ENCODE measurements at regions not wholly inside any gene's neighbourhood (a gene's known extent, or its start where the extent isn't known, plus 50 kb on each side); places are given as distances from the start of the nearest gene placed in this dataset.

- no peak for DNase-seq (ENCODE audit: low read depth)
- Histone ChIP-seq H3K27me3 (ENCODE audit: control insufficient read depth, insufficient read depth, low read length) (no peaks in the 10 kb centered on the region), H3K36me3 (ENCODE audit: control insufficient read depth, insufficient read depth, low read length) (no peaks in the 10 kb centered on the region), H3K4me3 (ENCODE audit: low read depth, low read length) (no peak overlapping the region)
- TF ChIP-seq CTCF (IDR thresholded peaks at IDR 0.05; ENCODE audit: insufficient read depth, low read length, poor library complexity, severe bottlenecking): no peak
Measured at GRCh38 chr5:107215611-107216010, 455.1 kb downstream of the EFNA5 start.

- no peak for DNase-seq (ENCODE audit: low read depth)
- no peaks in the 10 kb centered on the region for H3K36me3 ChIP-seq (ENCODE audit: control insufficient read depth, insufficient read depth, low read length)
- no peak for TF ChIP-seq CTCF (IDR thresholded peaks at IDR 0.05; ENCODE audit: insufficient read depth, low read length, poor library complexity, severe bottlenecking)
- no peak overlapping the region for H3K4me3 ChIP-seq (ENCODE audit: low read depth, low read length)
- no peaks in the 10 kb centered on the region for H3K27me3 ChIP-seq (ENCODE audit: control insufficient read depth, insufficient read depth, low read length)
Measured at GRCh38 chr5:107213025-107213424, 457.7 kb downstream of the EFNA5 start.

DNA sequence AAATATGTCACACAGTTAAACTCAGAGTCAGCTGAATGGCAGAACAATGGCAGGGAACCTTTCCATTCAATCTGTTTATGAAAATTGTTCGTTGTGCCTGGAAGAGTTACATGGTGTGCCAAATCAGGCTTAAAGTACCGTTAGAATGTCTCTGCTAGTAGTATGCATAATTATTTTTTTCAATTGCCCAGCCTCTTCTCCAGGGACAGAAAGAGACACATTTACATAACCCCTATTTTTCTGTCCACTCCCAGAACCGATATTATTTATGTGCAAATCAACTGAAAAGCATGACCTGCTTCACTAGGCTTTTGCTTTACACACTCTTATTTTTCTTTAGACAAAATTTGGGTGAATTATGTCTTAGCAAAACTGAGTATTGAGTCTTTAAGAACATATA lies 459.1 kb downstream of the EFNA5 start:
- no peak for DNase-seq (ENCODE audit: low read depth)
- Histone ChIP-seq H3K27me3 (ENCODE audit: control insufficient read depth, insufficient read depth, low read length) (no peaks in the 10 kb centered on the region), H3K4me3 (ENCODE audit: low read depth, low read length) (no peak overlapping the region), H3K36me3 (ENCODE audit: control insufficient read depth, insufficient read depth, low read length) (no peaks in the 10 kb centered on the region)
- no peak for TF ChIP-seq CTCF (IDR thresholded peaks at IDR 0.05; ENCODE audit: insufficient read depth, low read length, poor library complexity, severe bottlenecking)

DNA sequence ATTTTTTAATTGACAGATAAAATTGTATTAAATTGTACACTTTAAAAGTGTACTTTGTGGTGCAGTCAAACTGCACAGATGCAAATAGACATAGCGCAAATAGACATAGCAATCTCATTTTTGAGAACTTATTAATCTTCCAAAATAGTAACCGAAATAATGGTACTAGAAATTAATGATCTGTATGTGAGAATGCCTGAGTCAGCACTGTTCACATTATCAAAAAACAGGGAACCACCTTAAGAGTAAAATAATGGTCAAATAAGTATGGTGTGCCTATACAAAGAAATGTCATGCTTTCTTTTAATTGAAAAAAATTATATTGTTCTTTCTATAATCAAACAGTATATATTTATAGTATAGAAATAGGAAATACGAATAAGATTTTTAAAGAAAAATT lies 461.9 kb downstream of the EFNA5 start:
- H3K4me3 ChIP-seq (ENCODE audit: low read depth, low read length): no peak overlapping the region
- H3K27me3 ChIP-seq (ENCODE audit: control insufficient read depth, insufficient read depth, low read length): no peaks in the 10 kb centered on the region
- DNase-seq (ENCODE audit: low read depth): no peak
- no peak for TF ChIP-seq CTCF (IDR thresholded peaks at IDR 0.05; ENCODE audit: insufficient read depth, low read length, poor library complexity, severe bottlenecking)
- no peaks in the 10 kb centered on the region for H3K36me3 ChIP-seq (ENCODE audit: control insufficient read depth, insufficient read depth, low read length)

- DNase-seq (ENCODE audit: low read depth): no peak
- no peak for TF ChIP-seq CTCF (IDR thresholded peaks at IDR 0.05; ENCODE audit: insufficient read depth, low read length, poor library complexity, severe bottlenecking)
Measured at GRCh38 chr5:107204413-107204812, 466.3 kb downstream of the EFNA5 start.

GRCh38 chr5:107203243-107203642 lies 467.5 kb downstream of the EFNA5 start:
- Histone ChIP-seq H3K4me3 (ENCODE audit: low read depth, low read length) (no peak overlapping the region), H3K36me3 (ENCODE audit: control insufficient read depth, insufficient read depth, low read length) (no peaks in the 10 kb centered on the region), H3K27me3 (ENCODE audit: control insufficient read depth, insufficient read depth, low read length) (no peaks in the 10 kb centered on the region)
- no peak for TF ChIP-seq CTCF (IDR thresholded peaks at IDR 0.05; ENCODE audit: insufficient read depth, low read length, poor library complexity, severe bottlenecking)
- DNase-seq (ENCODE audit: low read depth): no peak

More at GRCh38 chr5:107204413-107204812, 466.3 kb downstream of the EFNA5 start:
- H3K36me3 ChIP-seq (ENCODE audit: control insufficient read depth, insufficient read depth, low read length): no peaks in the 10 kb centered on the region
- H3K27me3 ChIP-seq (ENCODE audit: control insufficient read depth, insufficient read depth, low read length): no peaks in the 10 kb centered on the region
- no peak overlapping the region for H3K4me3 ChIP-seq (ENCODE audit: low read depth, low read length)
